SK-N-SH (cell line): ENCODE measurements at regions not wholly inside any gene's neighbourhood (a gene's known extent, or its start where the extent isn't known, plus 50 kb on each side); places are given as distances from the start of the nearest gene placed in this dataset.
A peak's percentile ranks its signal among the peaks of the same experiment; 100 is the strongest.

Experiments used
- CTCF ChIA-PET: fragments of 300-600, 350-600 bp; formaldehyde crosslinking; extraction: SDS; loops from one replicate; lab custom pipeline; 2021; lab: Yijun Ruan, JAX
- POLR2A ChIA-PET: fragments of 350-600 bp; sonication (Branson Sonifier 250); formaldehyde crosslinking; extraction: SDS; loops from one replicate; lab custom pipeline; 2020; ENCODE audit warnings: antibody characterized with exemption, inconsistent platforms; lab: Yijun Ruan, JAX
- DNase-seq: peaks from one replicate; pipeline ENCODE4 v3.0.0; 2012
- H2AFZ ChIP-seq: fragments of 200-600 bp; sonication (generic); 2 replicates; pipeline ENCODE4 v1.8.1; 2016; ENCODE audit warnings: antibody characterized with exemption, mild to moderate bottlenecking, low read depth
- H3F3A ChIP-seq: fragments of 200-600 bp; sonication (generic); replicated peaks from 2 replicates; pipeline ENCODE3; 2016; ENCODE audit warnings: antibody characterized with exemption, mild to moderate bottlenecking; ENCODE audit not compliant: insufficient read depth
- H3K27ac ChIP-seq, 2 experiments: fragments of 200-500 bp in 1 of 2; fragments of 200-600 bp in 1 of 2; sonication (Bioruptor generic) in 1 of 2; sonication (generic), shearing (Covaris generic) in 1 of 2; 2 replicates each; pipeline versions ENCODE4 v1.5.1 to v1.6.1; 2014 to 2016; ENCODE audit warnings: low read depth in 2 of 2, inconsistent platforms in 1 of 2, low read length in 1 of 2, mild to moderate bottlenecking in 1 of 2, mixed read lengths in 1 of 2
- H3K27me3 ChIP-seq: fragments of 200-600 bp; sonication (generic), shearing (Covaris generic); 2 replicates; pipeline ENCODE4 v1.6.1; 2016; ENCODE audit warnings: mixed run types; ENCODE audit not compliant: insufficient read depth
- H3K36me3 ChIP-seq, 2 experiments: fragments of 200-500 bp in 1 of 2; fragments of 200-600 bp in 1 of 2; sonication (Bioruptor generic) in 1 of 2; sonication (generic) in 1 of 2; replicated peaks in 1 of 2; 2 replicates each; pipeline versions ENCODE3 to v1.5.1; 2014 to 2016; ENCODE audit warnings: low read length in 1 of 2, mild to moderate bottlenecking in 1 of 2; ENCODE audit not compliant: insufficient read depth in 2 of 2, control insufficient read depth in 1 of 2
- H3K4me1 ChIP-seq, 2 experiments: fragments of 200-500 bp in 1 of 2; fragments of 200-600 bp in 1 of 2; sonication (Bioruptor generic) in 1 of 2; sonication (generic), shearing (Covaris generic) in 1 of 2; 2 replicates each; pipeline versions ENCODE4 v1.5.1 to v1.6.1; 2014 to 2016; ENCODE audit warnings: low read depth in 1 of 2, low read length in 1 of 2, mixed run types in 1 of 2; ENCODE audit not compliant: insufficient read depth in 2 of 2, control insufficient read depth in 1 of 2
- H3K4me2 ChIP-seq: fragments of 200-600 bp; sonication (generic), shearing (Covaris generic); 2 replicates; pipeline ENCODE4 v1.6.1; 2017; ENCODE audit warnings: mixed run types
- H3K4me3 ChIP-seq, 2 experiments: fragments of 200-500 bp in 1 of 2; fragments of 200-600 bp in 1 of 2; sonication (Bioruptor generic) in 1 of 2; sonication (generic), shearing (Covaris generic) in 1 of 2; 2 replicates each; pipeline versions ENCODE4 v1.5.1 to v1.8.1; 2014 to 2016; ENCODE audit warnings: low read depth in 2 of 2, inconsistent platforms in 1 of 2, low read length in 1 of 2, mild to moderate bottlenecking in 1 of 2, mixed read lengths in 1 of 2, moderate library complexity in 1 of 2
- H3K79me2 ChIP-seq: fragments of 200-600 bp; sonication (generic); 2 replicates; pipeline ENCODE4 v1.8.1; 2017; ENCODE audit warnings: mild to moderate bottlenecking; ENCODE audit not compliant: insufficient read depth
- H3K9ac ChIP-seq: fragments of 200-600 bp; sonication (generic); 2 replicates; pipeline ENCODE4 v1.6.1; 2017; ENCODE audit warnings: mixed run types
- H3K9me2 ChIP-seq: fragments of 200-600 bp; sonication (generic); 2 replicates; pipeline ENCODE4 v1.6.1; 2017; ENCODE audit warnings: mixed run types
- H3K9me3 ChIP-seq: fragments of 200-600 bp; sonication (generic); 2 replicates; pipeline ENCODE4 v1.6.1; 2017; ENCODE audit warnings: mixed run types, mild to moderate bottlenecking, moderate library complexity
- H4K20me1 ChIP-seq: fragments of 200-600 bp; sonication (generic); 2 replicates; pipeline ENCODE4 v1.6.1; 2017; ENCODE audit warnings: mild to moderate bottlenecking, mixed run types; ENCODE audit not compliant: insufficient read depth
- CHD2 ChIP-seq: fragments of 150-350 bp; IDR thresholded peaks from 2 replicates; pipeline ENCODE4 v1.6.1; 2018; ENCODE audit warnings: low read length; ENCODE audit not compliant: partially characterized antibody
- EP300 ChIP-seq, 2 experiments: IDR thresholded peaks; 2 replicates each; pipeline versions ENCODE4 v1.4.0 to v1.6.1; 2012; ENCODE audit warnings: borderline replicate concordance in 1 of 2, low read depth in 1 of 2, low read length in 1 of 2
- EZH2phosphoT487 ChIP-seq: fragments of 200-600 bp; sonication (generic); IDR thresholded peaks from 2 replicates; pipeline ENCODE4 v1.6.1; 2017; ENCODE audit warnings: low read depth, mixed run types, mild to moderate bottlenecking, antibody characterized with exemption, moderate library complexity, borderline replicate concordance
- FOSL2 ChIP-seq: IDR thresholded peaks from 2 replicates; pipeline ENCODE4 v1.4.0; 2012; ENCODE audit warnings: low read depth, mild to moderate bottlenecking, moderate library complexity, borderline replicate concordance
- FOXJ3 ChIP-seq: sonication (generic); formaldehyde crosslinking; IDR thresholded peaks from 2 replicates; pipeline ENCODE4 v1.5.1; 2020; ENCODE audit warnings: mild to moderate bottlenecking, missing genetic modification reagents
- FOXM1 ChIP-seq: IDR thresholded peaks from 2 replicates; pipeline ENCODE4 v1.4.0; 2012; ENCODE audit warnings: low read depth, mild to moderate bottlenecking
- GABPA ChIP-seq: IDR thresholded peaks from 2 replicates; pipeline ENCODE4 v1.4.0; 2012; ENCODE audit warnings: low read depth, mild to moderate bottlenecking
- MXI1 ChIP-seq: IDR thresholded peaks from 2 replicates; pipeline ENCODE4 v1.6.1; 2012; ENCODE audit warnings: mild to moderate bottlenecking, low read depth, low read length, improper control_type of control experiment
- NFIC ChIP-seq: IDR thresholded peaks from 2 replicates; pipeline ENCODE4 v1.4.0; 2012; ENCODE audit warnings: borderline replicate concordance
- NRF1 ChIP-seq: IDR thresholded peaks from 2 replicates; pipeline ENCODE4 v1.6.1; 2012; ENCODE audit warnings: low read depth, mild to moderate bottlenecking, low read length
- POLR2AphosphoS5 ChIP-seq: IDR thresholded peaks from 2 replicates; pipeline ENCODE4 v1.6.1; 2012; ENCODE audit warnings: low read depth, low read length
- RFX5 ChIP-seq: IDR thresholded peaks from 2 replicates; pipeline ENCODE4 v1.6.1; 2012; ENCODE audit warnings: mild to moderate bottlenecking, improper control_type of control experiment, low read length
- RXRA ChIP-seq: IDR thresholded peaks from 2 replicates; pipeline ENCODE4 v1.4.0; 2012; ENCODE audit warnings: low read depth, mild to moderate bottlenecking, borderline replicate concordance
- SMC3 ChIP-seq: IDR thresholded peaks from 2 replicates; pipeline ENCODE4 v1.6.1; 2012; ENCODE audit warnings: low read depth, low read length, improper control_type of control experiment
- YY1 ChIP-seq: IDR thresholded peaks from 2 replicates; pipeline ENCODE4 v1.4.0; 2012; ENCODE audit warnings: low read depth, mild to moderate bottlenecking
- WGBS: methylation state at CpG from one replicate; pipeline ENCODE4 v1.1.6; 2017; ENCODE audit warnings: low lambda C conversion rate; 5-methylcytosine and 5-hydroxymethylcytosine counted together
- TF ChIP-seq, protein P1 (sequence below): fragments of 150-350 bp; IDR thresholded peaks from 2 replicates; pipeline ENCODE4 v1.6.1; 2016; ENCODE audit warnings: mild to moderate bottlenecking, low read depth, low read length
- TF ChIP-seq, protein P2 (sequence below): IDR thresholded peaks from 2 replicates; pipeline ENCODE4 v1.4.0; 2012; ENCODE audit warnings: low read depth, borderline replicate concordance
- TF ChIP-seq, protein P3 (sequence below): fragments of 200-600 bp; sonication (generic); IDR thresholded peaks from 2 replicates; pipeline ENCODE4 v1.6.1; 2017; ENCODE audit warnings: antibody characterized with exemption, mild to moderate bottlenecking, moderate library complexity
- TF ChIP-seq, protein P4 (sequence below): IDR thresholded peaks from 2 replicates; pipeline ENCODE4; 2012

DNA sequence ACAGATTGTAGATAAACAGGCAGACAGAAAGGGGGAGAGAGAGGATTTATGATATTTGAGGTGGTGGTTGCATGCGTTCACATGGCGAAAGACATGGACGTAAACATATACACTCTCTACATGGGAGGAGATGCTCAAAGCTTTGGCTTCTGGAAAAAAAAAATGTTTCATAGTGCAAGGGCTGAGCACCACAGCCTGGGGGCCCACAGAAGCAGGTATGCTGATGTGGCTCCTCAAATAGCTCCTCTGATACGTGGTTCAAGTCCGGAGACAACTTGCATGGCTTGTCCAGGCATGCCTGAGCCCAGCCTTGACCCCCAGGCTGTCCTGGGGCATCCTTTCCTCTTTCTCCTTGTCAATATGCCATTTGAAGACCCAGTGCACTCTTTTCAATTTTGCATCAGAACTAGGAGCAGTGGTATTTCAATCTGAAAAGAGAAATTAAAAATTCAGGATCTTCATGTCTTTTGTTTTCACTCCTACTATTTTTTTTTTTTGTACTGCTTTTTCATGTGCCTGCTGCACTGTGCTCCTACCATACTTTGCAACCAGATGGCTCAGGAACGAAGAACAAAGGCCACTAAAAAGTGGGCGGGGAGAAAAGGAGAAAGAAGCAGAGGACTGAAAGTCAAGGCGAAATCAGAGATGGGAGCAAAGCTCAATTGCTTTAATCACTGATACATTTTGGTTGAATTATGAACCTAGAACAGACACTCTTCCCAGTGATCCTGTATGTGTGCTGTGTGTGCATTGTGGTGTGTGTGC is 495.7 kb upstream of the TCF4 start:
- WGBS, result 83% methylated on average over 8 of the region's 8 CpGs
- Histone ChIP-seq H3K9ac (no peak overlapping the region), H3K4me1 (peaks cover 15 to 22% of the 10 kb centered on the region in 2 experiments), H2AFZ (peak overlapping the region; percentile 81; the same call in 1 of the 2 replicates), H3K4me3 (no peak overlapping the region), H3K4me2 (peak overlapping the region; percentile 20; the same call in 1 of the 2 replicates), H3K9me3 (no peaks in the 10 kb centered on the region), H3K36me3 (no peaks in the 10 kb centered on the region), H3K27me3 (no peaks in the 10 kb centered on the region), H3K79me2 (no peaks in the 10 kb centered on the region), H3F3A (peaks cover 5% of the 10 kb centered on the region), H3K27ac (peak overlapping the region; percentile 27 to 95; a peak in 3 of 4 replicates), H3K9me2 (no peaks in the 10 kb centered on the region), H4K20me1 (no peaks in the 10 kb centered on the region)
- no peak for TF ChIP-seq MXI1
- no peak for TF ChIP-seq NFIC
- TF ChIP-seq, protein P1, sequence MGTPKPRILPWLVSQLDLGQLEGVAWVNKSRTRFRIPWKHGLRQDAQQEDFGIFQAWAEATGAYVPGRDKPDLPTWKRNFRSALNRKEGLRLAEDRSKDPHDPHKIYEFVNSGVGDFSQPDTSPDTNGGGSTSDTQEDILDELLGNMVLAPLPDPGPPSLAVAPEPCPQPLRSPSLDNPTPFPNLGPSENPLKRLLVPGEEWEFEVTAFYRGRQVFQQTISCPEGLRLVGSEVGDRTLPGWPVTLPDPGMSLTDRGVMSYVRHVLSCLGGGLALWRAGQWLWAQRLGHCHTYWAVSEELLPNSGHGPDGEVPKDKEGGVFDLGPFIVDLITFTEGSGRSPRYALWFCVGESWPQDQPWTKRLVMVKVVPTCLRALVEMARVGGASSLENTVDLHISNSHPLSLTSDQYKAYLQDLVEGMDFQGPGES, result no peak
- TF ChIP-seq EP300 (IDR thresholded peaks at IDR 0.05; ENCODE audit: borderline replicate concordance in 1 of 2, low read depth in 1 of 2, low read length in 1 of 2), result no peak
- TF ChIP-seq NRF1, result no peak
- no peak for TF ChIP-seq GABPA
- no peak for TF ChIP-seq RXRA
- TF ChIP-seq POLR2AphosphoS5, result no peak
- TF ChIP-seq SMC3, result no peak
- TF ChIP-seq, protein P2, sequence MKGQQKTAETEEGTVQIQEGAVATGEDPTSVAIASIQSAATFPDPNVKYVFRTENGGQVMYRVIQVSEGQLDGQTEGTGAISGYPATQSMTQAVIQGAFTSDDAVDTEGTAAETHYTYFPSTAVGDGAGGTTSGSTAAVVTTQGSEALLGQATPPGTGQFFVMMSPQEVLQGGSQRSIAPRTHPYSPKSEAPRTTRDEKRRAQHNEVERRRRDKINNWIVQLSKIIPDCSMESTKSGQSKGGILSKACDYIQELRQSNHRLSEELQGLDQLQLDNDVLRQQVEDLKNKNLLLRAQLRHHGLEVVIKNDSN, result no peak
- TF ChIP-seq RFX5, result no peak
- no peak for TF ChIP-seq EZH2phosphoT487
- TF ChIP-seq, protein P3, sequence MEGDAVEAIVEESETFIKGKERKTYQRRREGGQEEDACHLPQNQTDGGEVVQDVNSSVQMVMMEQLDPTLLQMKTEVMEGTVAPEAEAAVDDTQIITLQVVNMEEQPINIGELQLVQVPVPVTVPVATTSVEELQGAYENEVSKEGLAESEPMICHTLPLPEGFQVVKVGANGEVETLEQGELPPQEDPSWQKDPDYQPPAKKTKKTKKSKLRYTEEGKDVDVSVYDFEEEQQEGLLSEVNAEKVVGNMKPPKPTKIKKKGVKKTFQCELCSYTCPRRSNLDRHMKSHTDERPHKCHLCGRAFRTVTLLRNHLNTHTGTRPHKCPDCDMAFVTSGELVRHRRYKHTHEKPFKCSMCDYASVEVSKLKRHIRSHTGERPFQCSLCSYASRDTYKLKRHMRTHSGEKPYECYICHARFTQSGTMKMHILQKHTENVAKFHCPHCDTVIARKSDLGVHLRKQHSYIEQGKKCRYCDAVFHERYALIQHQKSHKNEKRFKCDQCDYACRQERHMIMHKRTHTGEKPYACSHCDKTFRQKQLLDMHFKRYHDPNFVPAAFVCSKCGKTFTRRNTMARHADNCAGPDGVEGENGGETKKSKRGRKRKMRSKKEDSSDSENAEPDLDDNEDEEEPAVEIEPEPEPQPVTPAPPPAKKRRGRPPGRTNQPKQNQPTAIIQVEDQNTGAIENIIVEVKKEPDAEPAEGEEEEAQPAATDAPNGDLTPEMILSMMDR, result no peak
- TF ChIP-seq FOSL2, result no peak
- TF ChIP-seq YY1, result no peak
- TF ChIP-seq, protein P4, sequence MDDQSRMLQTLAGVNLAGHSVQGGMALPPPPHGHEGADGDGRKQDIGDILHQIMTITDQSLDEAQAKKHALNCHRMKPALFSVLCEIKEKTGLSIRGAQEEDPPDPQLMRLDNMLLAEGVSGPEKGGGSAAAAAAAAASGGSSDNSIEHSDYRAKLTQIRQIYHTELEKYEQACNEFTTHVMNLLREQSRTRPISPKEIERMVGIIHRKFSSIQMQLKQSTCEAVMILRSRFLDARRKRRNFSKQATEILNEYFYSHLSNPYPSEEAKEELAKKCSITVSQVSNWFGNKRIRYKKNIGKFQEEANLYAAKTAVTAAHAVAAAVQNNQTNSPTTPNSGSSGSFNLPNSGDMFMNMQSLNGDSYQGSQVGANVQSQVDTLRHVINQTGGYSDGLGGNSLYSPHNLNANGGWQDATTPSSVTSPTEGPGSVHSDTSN, result no peak
- TF ChIP-seq CHD2, result no peak
- TF ChIP-seq FOXJ3 (CRISPR knock-in tag), result no peak
- no peak for TF ChIP-seq FOXM1
- no peak for DNase-seq
- CTCF ChIA-PET, result interaction anchor here (0.9 to 1.7 kb wide), 5 partner anchors 9 to 493 kb away, joined by 3 to 8 read pairs (median 3); no protein-coding TSS in a partner anchor
- POLR2A ChIA-PET, result no interaction called here
